Spleen (tissue), 11 donors: ENCODE measurements at regions not wholly inside any gene's neighbourhood (a gene's known extent, or its start where the extent isn't known, plus 50 kb on each side); places are given as distances from the start of the nearest gene placed in this dataset.

ENCODE experiments used
- DNase-seq: peaks from one replicate; pipeline ENCODE4 v3.0.0-alpha.2; 2020
- H3K27ac ChIP-seq, 8 donors: fragments of 200-600 bp; sonication (generic) in 7 of 8; 1 replicate in 4 of 8; 2 replicates in 4 of 8; pipeline versions ENCODE4 v1.5.0 to v1.8.0; 2016 to 2021; ENCODE audit warnings: inconsistent platforms in 4 of 8, mild to moderate bottlenecking in 4 of 8, moderate library complexity in 1 of 8
- H3K27me3 ChIP-seq, 7 donors: fragments of 200-600 bp; sonication (generic) in 6 of 7; replicated peaks in 1 of 7; 1 replicate in 4 of 7; 2 replicates in 3 of 7; pipeline versions ENCODE4 v1.5.0 to v1.8.0; 2016 to 2021; ENCODE audit warnings: inconsistent platforms in 3 of 7, mild to moderate bottlenecking in 1 of 7
- H3K36me3 ChIP-seq, 6 donors: fragments of 200-600 bp; sonication (generic) in 5 of 6; 1 replicate in 4 of 6; 2 replicates in 2 of 6; pipeline versions ENCODE4 v1.5.0 to v1.8.0; 2016 to 2021; ENCODE audit warnings: inconsistent platforms in 2 of 6
- H3K4me1 ChIP-seq, 6 donors: fragments of 200-600 bp; sonication (generic) in 5 of 6; 1 replicate in 3 of 6; 2 replicates in 3 of 6; pipeline versions ENCODE4 v1.5.0 to v1.8.0; 2016 to 2021; ENCODE audit warnings: inconsistent platforms in 3 of 6
- H3K4me3 ChIP-seq, 8 donors: fragments of 200-600 bp; sonication (generic) in 7 of 8; 1 replicate in 4 of 8; 2 replicates in 4 of 8; pipeline versions ENCODE4 v1.5.0 to v1.8.0; 2016 to 2021; ENCODE audit warnings: inconsistent platforms in 4 of 8, mild to moderate bottlenecking in 4 of 8, moderate library complexity in 2 of 8
- H3K9me3 ChIP-seq, 8 donors: fragments of 200-600 bp; sonication (generic) in 7 of 8; 1 replicate in 4 of 8; 2 replicates in 4 of 8; pipeline versions ENCODE4 v1.5.0 to v1.8.0; 2016 to 2021; ENCODE audit warnings: inconsistent platforms in 4 of 8
- CTCF ChIP-seq, 11 experiments: fragments of 200-600 bp in 7 of 11; fragments of 450-650 bp in 4 of 11; sonication (generic) in 4 of 11; IDR thresholded peaks in 8 of 11; conservative IDR thresholded peaks in 3 of 11; 1 replicate in 7 of 11; 2 replicates in 4 of 11; pipeline versions ENCODE4 v1.4.0 to v1.8.0; 2016 to 2021; ENCODE audit warnings: antibody characterized with exemption in 11 of 11, inconsistent platforms in 4 of 11, mild to moderate bottlenecking in 1 of 11
- POLR2A ChIP-seq, 3 donors: fragments of 450-650 bp; IDR thresholded peaks; one replicate each; pipeline ENCODE4 v1.5.1; 2017; ENCODE audit warnings: antibody characterized with exemption in 3 of 3, mild to moderate bottlenecking in 1 of 3
- POLR2AphosphoS5 ChIP-seq, 3 donors: sonication (generic); formaldehyde crosslinking; IDR thresholded peaks; one replicate each; pipeline ENCODE4 v1.5.1; 2017; ENCODE audit warnings: antibody characterized with exemption in 3 of 3
- WGBS, 5 donors: extraction: QIAGEN DNeasy Blood & Tissue Kit in 3 of 5; methylation state at CpG; one replicate each; pipeline versions ENCODE4 v1.1.5 to v1.1.7; 2013 to 2018; 5-methylcytosine and 5-hydroxymethylcytosine counted together
- intact Hi-C: fragments of 100-400 bp; cut with DNase I; formaldehyde crosslinking; loops from one replicate; pipeline ENCODE4 v1.15.0; 2023; ENCODE audit warnings: low total_unique reads
- donor health status: healthy with polysubstance abuse.
- donor health status: DM: no; HTN: no; CAD: no; lungs with moderate emphysema.
- donor health status: DM: no; HTN: no; CAD: no.
- donor health status: Bipolar disorder and iron deficiency.
- donor health status: healthy.
- donor health status: DM: no; HTN: no; CAD: no.
- donor health status: DM: yes; HTN: yes; CAD: no.

GRCh38 chr1:222933273-222933672 is 118.4 kb downstream of the DISP1 start:
- Histone ChIP-seq H3K36me3 (no peaks in the 10 kb centered on the region), H3K9me3 (no peaks in the 10 kb centered on the region), H3K4me3 (no peak overlapping the region), H3K27ac (no peak overlapping the region), H3K4me1 (peaks cover 0 to 15% (median 4%) of the 10 kb centered on the region in 6 donors), H3K27me3 (no peaks in the 10 kb centered on the region)
- intact Hi-C loops = no loop called here
- TF ChIP-seq POLR2AphosphoS5 (IDR thresholded peaks at IDR 0.05) (no peak), CTCF (IDR thresholded peaks at IDR 0.05 in 8 of 11, conservative IDR thresholded peaks at IDR 0.05 in 3 of 11) (no peak), POLR2A (IDR thresholded peaks at IDR 0.05) (no peak)
- WGBS, 5 donors = 65 to 90% (median 83%) methylated on average over 2 of the region's 2 CpGs
- DNase-seq = no peak

GRCh38 chr1:222935239-222935900 is 120.5 kb downstream of the DISP1 start:
- Histone ChIP-seq H3K4me1 (peaks cover 0 to 15% (median 3%) of the 10 kb centered on the region in 6 donors), H3K9me3 (no peaks in the 10 kb centered on the region), H3K4me3 (no peak overlapping the region), H3K27ac (no peak overlapping the region), H3K27me3 (no peaks in the 10 kb centered on the region), H3K36me3 (no peaks in the 10 kb centered on the region)
- no peak for DNase-seq
- TF ChIP-seq CTCF (IDR thresholded peaks at IDR 0.05 in 8 of 11, conservative IDR thresholded peaks at IDR 0.05 in 3 of 11) = no peak
- no peak for TF ChIP-seq POLR2A (IDR thresholded peaks at IDR 0.05)
- no peak for TF ChIP-seq POLR2AphosphoS5 (IDR thresholded peaks at IDR 0.05)
- intact Hi-C loops = no loop called here
- WGBS, 5 donors = 95 to 99% (median 98%) methylated on average over 3 of the region's 3 CpGs

- Histone ChIP-seq H3K27ac (no peak overlapping the region), H3K27me3 (no peaks in the 10 kb centered on the region), H3K4me1 (peaks cover 0 to 11% (median 2%) of the 10 kb centered on the region in 6 donors), H3K36me3 (no peaks in the 10 kb centered on the region), H3K9me3 (no peaks in the 10 kb centered on the region), H3K4me3 (no peak overlapping the region)
- intact Hi-C loops = no loop called here
- DNase-seq = no peak
- WGBS, 5 donors = 90 to 100% (median 95%) methylated on average over 2 of the region's 2 CpGs
- no peak for TF ChIP-seq POLR2A (IDR thresholded peaks at IDR 0.05)
- no peak for TF ChIP-seq POLR2AphosphoS5 (IDR thresholded peaks at IDR 0.05)
- TF ChIP-seq CTCF (IDR thresholded peaks at IDR 0.05 in 8 of 11, conservative IDR thresholded peaks at IDR 0.05 in 3 of 11) = no peak
Measured at GRCh38 chr1:222936042-222936441, 121.2 kb downstream of the DISP1 start.

- no peak for DNase-seq
- no peaks in the 10 kb centered on the region for H3K9me3 ChIP-seq
- peaks cover 0 to 15% (median 7%) of the 10 kb centered on the region in 6 donors for H3K36me3 ChIP-seq
- H3K4me3 ChIP-seq = no peak overlapping the region
- H3K27ac ChIP-seq = no peak overlapping the region
- TF ChIP-seq CTCF (IDR thresholded peaks at IDR 0.05 in 8 of 11, conservative IDR thresholded peaks at IDR 0.05 in 3 of 11) = no peak
- no peak for TF ChIP-seq POLR2A (IDR thresholded peaks at IDR 0.05)
- no peak for TF ChIP-seq POLR2AphosphoS5 (IDR thresholded peaks at IDR 0.05)
- WGBS, 5 donors = 83 to 94% (median 88%) methylated on average over 1 of the region's 1 CpG
- no peaks in the 10 kb centered on the region for H3K4me1 ChIP-seq
- no peaks in the 10 kb centered on the region for H3K27me3 ChIP-seq
- intact Hi-C loops = no loop called here
Measured at GRCh38 chr1:222938986-222939385, 124.1 kb downstream of the DISP1 start.
